ENCODE measurements at regions not wholly inside any gene's neighbourhood (a gene's known extent, or its start where the extent isn't known, plus 50 kb on each side); places are given as distances from the start of the nearest gene placed in this dataset.

DNA sequence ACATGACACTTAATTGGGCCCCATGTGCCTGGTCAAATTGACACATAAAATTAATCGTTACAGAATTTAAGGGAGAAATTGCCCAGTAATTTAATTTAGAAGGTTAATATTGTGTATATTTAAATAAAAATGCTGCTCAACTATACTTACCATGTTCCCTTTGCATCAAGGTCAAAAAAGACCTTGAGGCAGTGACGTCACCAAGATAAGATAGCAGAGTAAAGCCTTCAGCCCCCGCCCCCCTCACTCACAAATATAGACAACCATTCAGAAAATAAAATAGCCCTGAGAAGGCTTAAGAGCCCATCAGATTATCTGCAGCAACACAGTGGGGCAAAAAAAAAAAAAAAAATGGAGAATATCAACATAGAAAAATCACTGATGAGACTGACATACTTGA is 785.7 kb downstream of the CCDC85A start:
- TF ChIP-seq, protein P1, sequence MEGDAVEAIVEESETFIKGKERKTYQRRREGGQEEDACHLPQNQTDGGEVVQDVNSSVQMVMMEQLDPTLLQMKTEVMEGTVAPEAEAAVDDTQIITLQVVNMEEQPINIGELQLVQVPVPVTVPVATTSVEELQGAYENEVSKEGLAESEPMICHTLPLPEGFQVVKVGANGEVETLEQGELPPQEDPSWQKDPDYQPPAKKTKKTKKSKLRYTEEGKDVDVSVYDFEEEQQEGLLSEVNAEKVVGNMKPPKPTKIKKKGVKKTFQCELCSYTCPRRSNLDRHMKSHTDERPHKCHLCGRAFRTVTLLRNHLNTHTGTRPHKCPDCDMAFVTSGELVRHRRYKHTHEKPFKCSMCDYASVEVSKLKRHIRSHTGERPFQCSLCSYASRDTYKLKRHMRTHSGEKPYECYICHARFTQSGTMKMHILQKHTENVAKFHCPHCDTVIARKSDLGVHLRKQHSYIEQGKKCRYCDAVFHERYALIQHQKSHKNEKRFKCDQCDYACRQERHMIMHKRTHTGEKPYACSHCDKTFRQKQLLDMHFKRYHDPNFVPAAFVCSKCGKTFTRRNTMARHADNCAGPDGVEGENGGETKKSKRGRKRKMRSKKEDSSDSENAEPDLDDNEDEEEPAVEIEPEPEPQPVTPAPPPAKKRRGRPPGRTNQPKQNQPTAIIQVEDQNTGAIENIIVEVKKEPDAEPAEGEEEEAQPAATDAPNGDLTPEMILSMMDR (IDR thresholded peaks at IDR 0.05; ENCODE audit: control extremely low read depth in 1 of 3, insufficient read depth in 1 of 3, low read depth in 1 of 3, low read length in 3 of 3): no peak
- no peak for TF ChIP-seq POLR2A (IDR thresholded peaks at IDR 0.05; ENCODE audit: control extremely low read depth in 1 of 2, low read depth in 2 of 2, low read length in 2 of 2)
- no peak for TF ChIP-seq TAF7 (optimal IDR thresholded peaks at IDR 0.05; ENCODE audit: borderline replicate concordance, low read depth, low read length)
- TF ChIP-seq MAFK (IDR thresholded peaks at IDR 0.05; ENCODE audit: low read depth, low read length): no peak
- TF ChIP-seq EP300 (IDR thresholded peaks at IDR 0.05; ENCODE audit: borderline replicate concordance in 1 of 2, low read depth in 2 of 2, low read length in 2 of 2): no peak

Measured in H1 (cell line).